HEK293 (cell line): ENCODE measurements at regions not wholly inside any gene's neighbourhood (a gene's known extent, or its start where the extent isn't known, plus 50 kb on each side); places are given as distances from the start of the nearest gene placed in this dataset.

Experiments
- CTCF ChIA-PET: fragments of 350-600 bp; formaldehyde crosslinking; extraction: SDS; loops from one replicate; lab custom pipeline; 2021; ENCODE audit warnings: antibody characterized with exemption; lab: Yijun Ruan, JAX
- POLR2A ChIA-PET: fragments of 300-600 bp; formaldehyde crosslinking; extraction: SDS; loops from one replicate; lab custom pipeline; 2020; ENCODE audit warnings: antibody characterized with exemption, inconsistent platforms; lab: Yijun Ruan, JAX
- H3K27ac ChIP-seq: fragments of 200-500 bp; sonication (Bioruptor generic); 2 replicates; pipeline ENCODE4 v1.5.1; 2014; ENCODE audit warnings: low read depth, low read length, control low read depth, inconsistent platforms; ENCODE audit errors: extremely low read depth
- H3K36me3 ChIP-seq, 2 experiments: fragments of 200-500 bp in 1 of 2; sonication (Bioruptor generic) in 1 of 2; 1 replicate in 1 of 2; 2 replicates in 1 of 2; pipeline ENCODE4 v1.5.1; 2014 to 2017; ENCODE audit warnings: inconsistent platforms in 2 of 2, low read length in 2 of 2; ENCODE audit not compliant: control insufficient read depth in 2 of 2, insufficient read depth in 1 of 2
- H3K4me1 ChIP-seq: fragments of 200-500 bp; sonication (Bioruptor generic); 2 replicates; pipeline ENCODE4 v1.5.1; 2014; ENCODE audit warnings: mild to moderate bottlenecking, low read length, inconsistent platforms; ENCODE audit not compliant: control insufficient read depth, insufficient read depth
- H3K4me3 ChIP-seq: 2 replicates; pipeline ENCODE4 v1.5.1; 2011; ENCODE audit warnings: low read depth, mild to moderate bottlenecking, control low read depth, low read length, moderate library complexity
- H3K9me3 ChIP-seq: fragments of 200-500 bp; sonication (Bioruptor generic); 2 replicates; pipeline ENCODE4 v1.5.1; 2014; ENCODE audit warnings: low read depth, low read length, inconsistent platforms; ENCODE audit not compliant: control insufficient read depth, insufficient read depth
- KLF16 ChIP-seq: fragments of 450-650 bp; formaldehyde crosslinking; IDR thresholded peaks from 2 replicates; pipeline ENCODE4 v1.5.1; 2017; ENCODE audit warnings: missing biosample characterization, missing genetic modification characterization
- KLF9 ChIP-seq: fragments of 450-650 bp; formaldehyde crosslinking; IDR thresholded peaks from 2 replicates; pipeline ENCODE4 v1.5.1; 2016; ENCODE audit warnings: missing biosample characterization, missing genetic modification characterization, low read depth
- REPIN1 ChIP-seq: fragments of 450-650 bp; formaldehyde crosslinking; IDR thresholded peaks from 2 replicates; pipeline ENCODE4 v1.5.1; 2017; ENCODE audit warnings: missing biosample characterization, missing genetic modification characterization, low read depth
- WT1 ChIP-seq: fragments of 450-650 bp; formaldehyde crosslinking; IDR thresholded peaks from 2 replicates; pipeline ENCODE4 v1.5.1; 2016; ENCODE audit warnings: missing biosample characterization, missing genetic modification characterization
- ZBTB1 ChIP-seq: fragments of 450-650 bp; formaldehyde crosslinking; IDR thresholded peaks from 2 replicates; pipeline ENCODE4 v1.5.1; 2016; ENCODE audit warnings: missing biosample characterization, missing genetic modification characterization
- ZBTB17 ChIP-seq: fragments of 450-650 bp; formaldehyde crosslinking; IDR thresholded peaks from 2 replicates; pipeline ENCODE4 v1.5.1; 2016; ENCODE audit warnings: missing biosample characterization, missing genetic modification characterization
- ZBTB8A ChIP-seq: fragments of 450-650 bp; formaldehyde crosslinking; IDR thresholded peaks from 2 replicates; pipeline ENCODE4 v1.5.1; 2016; ENCODE audit warnings: missing biosample characterization, missing genetic modification characterization
- ZFHX2 ChIP-seq: fragments of 450-650 bp; formaldehyde crosslinking; conservative IDR thresholded peaks from 2 replicates; pipeline ENCODE4 v1.5.1; 2016; ENCODE audit warnings: missing biosample characterization, missing genetic modification characterization
- ZFP3 ChIP-seq: fragments of 450-650 bp; formaldehyde crosslinking; IDR thresholded peaks from 2 replicates; pipeline ENCODE4 v1.5.1; 2016; ENCODE audit warnings: low read depth, missing biosample characterization, missing genetic modification characterization
- ZFP41 ChIP-seq: fragments of 450-650 bp; formaldehyde crosslinking; IDR thresholded peaks from 2 replicates; pipeline ENCODE4 v1.5.1; 2016; ENCODE audit warnings: missing biosample characterization, missing genetic modification characterization, borderline replicate concordance
- ZNF140 ChIP-seq: fragments of 450-650 bp; formaldehyde crosslinking; IDR thresholded peaks from 2 replicates; pipeline ENCODE4 v1.5.1; 2016; ENCODE audit warnings: missing biosample characterization, missing genetic modification characterization
- ZNF16 ChIP-seq: fragments of 450-650 bp; formaldehyde crosslinking; IDR thresholded peaks from 2 replicates; pipeline ENCODE4 v1.5.1; 2016; ENCODE audit warnings: low read depth, missing biosample characterization, missing genetic modification characterization
- ZNF184 ChIP-seq: fragments of 450-650 bp; IDR thresholded peaks from 2 replicates; pipeline ENCODE4 v1.5.1; 2018; ENCODE audit warnings: missing biosample characterization, mild to moderate bottlenecking, missing genetic modification characterization
- ZNF37A ChIP-seq: fragments of 450-650 bp; IDR thresholded peaks from 2 replicates; pipeline ENCODE4 v1.5.1; 2018; ENCODE audit warnings: missing biosample characterization, missing genetic modification characterization
- ZNF423 ChIP-seq: fragments of 450-650 bp; formaldehyde crosslinking; IDR thresholded peaks from 2 replicates; pipeline ENCODE4 v1.5.1; 2016; ENCODE audit warnings: missing biosample characterization, missing genetic modification characterization
- ZNF510 ChIP-seq: fragments of 450-650 bp; formaldehyde crosslinking; IDR thresholded peaks from 2 replicates; pipeline ENCODE4 v1.5.1; 2018; ENCODE audit warnings: mild to moderate bottlenecking, missing genetic modification characterization, missing biosample characterization; ENCODE audit not compliant: insufficient replicate concordance
- ZNF521 ChIP-seq: fragments of 450-650 bp; formaldehyde crosslinking; IDR thresholded peaks from 2 replicates; pipeline ENCODE4 v1.5.1; 2017; ENCODE audit warnings: missing biosample characterization, mild to moderate bottlenecking, missing genetic modification characterization
- ZNF626 ChIP-seq: fragments of 450-650 bp; sonication (Bioruptor Pico); formaldehyde crosslinking; IDR thresholded peaks from 2 replicates; pipeline ENCODE4 v1.5.1; 2018; ENCODE audit warnings: missing biosample characterization, missing genetic modification characterization, inconsistent platforms
- ZXDB ChIP-seq: fragments of 450-650 bp; formaldehyde crosslinking; IDR thresholded peaks from 2 replicates; pipeline ENCODE4 v1.5.1; 2016; ENCODE audit warnings: missing biosample characterization, missing genetic modification characterization
- TF ChIP-seq, protein P1 (sequence below): fragments of 450-650 bp; formaldehyde crosslinking; IDR thresholded peaks from 2 replicates; pipeline ENCODE4 v1.5.1; 2016; ENCODE audit warnings: missing biosample characterization, missing genetic modification characterization
- TF ChIP-seq, protein P2 (sequence below): fragments of 450-650 bp; formaldehyde crosslinking; IDR thresholded peaks from 2 replicates; pipeline ENCODE4 v1.5.1; 2016; ENCODE audit warnings: missing biosample characterization, missing genetic modification characterization
- TF ChIP-seq, protein P3 (sequence below): fragments of 450-650 bp; formaldehyde crosslinking; IDR thresholded peaks from 2 replicates; pipeline ENCODE4 v1.5.1; 2016; ENCODE audit warnings: missing biosample characterization, missing genetic modification characterization

DNA sequence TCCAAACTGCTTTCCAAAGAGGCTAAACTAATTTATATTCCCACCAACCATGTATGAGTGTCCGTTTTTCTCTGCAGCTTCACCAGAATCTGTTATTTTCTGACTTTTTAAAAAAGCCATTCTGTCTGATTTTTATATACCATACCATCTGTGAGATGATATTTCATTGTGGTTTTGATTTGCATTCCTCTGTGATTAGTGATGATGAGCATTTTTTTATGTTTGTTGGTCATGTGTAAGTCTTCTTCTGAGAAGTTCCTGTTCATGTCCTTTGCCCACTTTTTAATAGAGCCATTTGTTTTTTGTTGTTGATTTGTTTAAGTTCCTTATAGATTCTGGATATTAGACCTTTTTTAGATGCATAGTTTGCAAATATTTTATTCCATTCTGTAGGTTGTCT is 179.4 kb upstream of the ALCAM start (continued):
- TF ChIP-seq, protein P1, sequence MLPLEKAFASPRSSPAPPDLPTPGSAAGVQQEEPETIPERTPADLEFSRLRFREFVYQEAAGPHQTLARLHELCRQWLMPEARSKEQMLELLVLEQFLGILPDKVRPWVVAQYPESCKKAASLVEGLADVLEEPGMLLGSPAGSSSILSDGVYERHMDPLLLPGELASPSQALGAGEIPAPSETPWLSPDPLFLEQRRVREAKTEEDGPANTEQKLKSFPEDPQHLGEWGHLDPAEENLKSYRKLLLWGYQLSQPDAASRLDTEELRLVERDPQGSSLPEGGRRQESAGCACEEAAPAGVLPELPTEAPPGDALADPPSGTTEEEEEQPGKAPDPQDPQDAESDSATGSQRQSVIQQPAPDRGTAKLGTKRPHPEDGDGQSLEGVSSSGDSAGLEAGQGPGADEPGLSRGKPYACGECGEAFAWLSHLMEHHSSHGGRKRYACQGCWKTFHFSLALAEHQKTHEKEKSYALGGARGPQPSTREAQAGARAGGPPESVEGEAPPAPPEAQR, result no peak
- TF ChIP-seq ZNF140 (tag by site-specific recombination), result no peak
- no peak for TF ChIP-seq ZNF521
- TF ChIP-seq, all 188 proteins: peak for 0

DNA sequence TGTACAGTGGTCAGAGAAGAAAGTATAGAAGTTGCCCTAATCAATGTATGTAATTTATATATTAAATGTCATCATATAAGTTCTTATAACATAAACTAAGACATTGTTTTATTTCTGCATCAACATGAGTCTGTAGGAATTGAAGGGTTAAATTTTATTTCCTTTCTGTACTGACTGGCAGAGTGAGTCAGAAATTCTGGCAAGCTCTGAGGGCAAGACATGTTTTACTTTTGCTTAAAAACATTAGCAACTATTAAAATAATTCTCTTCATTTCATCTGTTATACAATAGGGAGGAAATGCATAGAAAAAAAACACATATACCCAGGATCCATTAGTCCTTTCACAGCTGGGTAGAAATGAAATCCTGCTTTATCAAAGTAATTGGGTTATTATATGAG is 171.4 kb upstream of the ALCAM start:
- H3K36me3 ChIP-seq, result no peaks in the 10 kb centered on the region
- no peak overlapping the region for H3K27ac ChIP-seq
- TF ChIP-seq WT1 (tag by site-specific recombination) (no peak), ZNF626 (tag by site-specific recombination) (no peak)
- no peaks in the 10 kb centered on the region for H3K4me1 ChIP-seq
- ChIA-PET POLR2A (no interaction called here), CTCF (no interaction called here)
- H3K9me3 ChIP-seq, result no peaks in the 10 kb centered on the region
- no peak overlapping the region for H3K4me3 ChIP-seq

DNA sequence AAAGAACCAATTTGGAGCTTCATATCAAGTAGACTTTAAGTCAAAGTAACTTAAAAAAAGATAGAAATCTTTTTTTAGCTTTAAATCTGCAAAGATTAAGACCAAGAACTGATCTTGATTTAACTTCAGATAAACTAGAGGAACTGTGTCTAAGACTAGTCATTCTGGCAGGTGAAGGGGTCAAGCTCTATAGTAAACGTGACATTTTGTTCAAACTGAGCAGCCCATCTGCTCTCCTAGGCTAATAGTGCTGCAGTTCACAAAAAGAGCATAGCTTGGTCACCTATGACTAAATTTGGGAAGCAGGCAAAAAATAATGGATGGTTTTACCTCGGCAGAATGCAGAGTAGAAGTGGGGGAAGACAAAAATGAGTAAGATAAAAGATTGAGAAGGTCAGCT is 168.8 kb upstream of the ALCAM start:
- ChIA-PET CTCF (no interaction called here), POLR2A (no interaction called here)
- no peak for TF ChIP-seq ZXDB (tag by site-specific recombination)
- TF ChIP-seq ZFHX2, result no peak
- TF ChIP-seq ZBTB8A (tag by site-specific recombination), result no peak
- no peak for TF ChIP-seq ZFP41 (tag by site-specific recombination)
- TF ChIP-seq, protein P2, sequence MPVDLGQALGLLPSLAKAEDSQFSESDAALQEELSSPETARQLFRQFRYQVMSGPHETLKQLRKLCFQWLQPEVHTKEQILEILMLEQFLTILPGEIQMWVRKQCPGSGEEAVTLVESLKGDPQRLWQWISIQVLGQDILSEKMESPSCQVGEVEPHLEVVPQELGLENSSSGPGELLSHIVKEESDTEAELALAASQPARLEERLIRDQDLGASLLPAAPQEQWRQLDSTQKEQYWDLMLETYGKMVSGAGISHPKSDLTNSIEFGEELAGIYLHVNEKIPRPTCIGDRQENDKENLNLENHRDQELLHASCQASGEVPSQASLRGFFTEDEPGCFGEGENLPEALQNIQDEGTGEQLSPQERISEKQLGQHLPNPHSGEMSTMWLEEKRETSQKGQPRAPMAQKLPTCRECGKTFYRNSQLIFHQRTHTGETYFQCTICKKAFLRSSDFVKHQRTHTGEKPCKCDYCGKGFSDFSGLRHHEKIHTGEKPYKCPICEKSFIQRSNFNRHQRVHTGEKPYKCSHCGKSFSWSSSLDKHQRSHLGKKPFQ (tag by site-specific recombination), result no peak
- TF ChIP-seq KLF16, result no peak
- TF ChIP-seq, protein P3, sequence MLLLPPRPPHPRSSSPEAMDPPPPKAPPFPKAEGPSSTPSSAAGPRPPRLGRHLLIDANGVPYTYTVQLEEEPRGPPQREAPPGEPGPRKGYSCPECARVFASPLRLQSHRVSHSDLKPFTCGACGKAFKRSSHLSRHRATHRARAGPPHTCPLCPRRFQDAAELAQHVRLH, result no peak
- no peak for TF ChIP-seq ZNF184
- no peak for TF ChIP-seq ZBTB1 (tag by site-specific recombination)
- no peak for TF ChIP-seq KLF9
- TF ChIP-seq ZNF16, result no peak
- TF ChIP-seq ZFP3 (tag by site-specific recombination), result no peak
- TF ChIP-seq ZNF37A (tag by site-specific recombination), result no peak
- TF ChIP-seq ZBTB17 (tag by site-specific recombination), result no peak
- TF ChIP-seq REPIN1 (tag by site-specific recombination), result no peak
- TF ChIP-seq ZNF423 (tag by site-specific recombination), result no peak
- TF ChIP-seq ZNF140 (tag by site-specific recombination), result no peak
- no peak for TF ChIP-seq ZNF510 (tag by site-specific recombination)

More for the DNA sequence above, 168.8 kb upstream of the ALCAM start:
- H3K9me3 ChIP-seq, result no peaks in the 10 kb centered on the region
- H3K4me3 ChIP-seq, result no peak overlapping the region
- H3K4me1 ChIP-seq, result no peaks in the 10 kb centered on the region
- no peak overlapping the region for H3K27ac ChIP-seq
- H3K36me3 ChIP-seq, result no peaks in the 10 kb centered on the region
